ENCODE measurements at regions not wholly inside any gene's neighbourhood (a gene's known extent, or its start where the extent isn't known, plus 50 kb on each side); places are given as distances from the start of the nearest gene placed in this dataset.

GRCh38 chr1:73359001-73359400 lies 839.0 kb downstream of the LRRIQ3 start:
- Histone ChIP-seq H3K36me3 (ENCODE audit: low read length) (no peaks in the 10 kb centered on the region), H2AFZ (ENCODE audit: low read depth, low read length, severe bottlenecking) (no peak overlapping the region), H3K27me3 (ENCODE audit: low read length) (no peaks in the 10 kb centered on the region), H3K9me3 (ENCODE audit: insufficient read depth, low read length) (no peaks in the 10 kb centered on the region), H3K4me2 (ENCODE audit: low read depth, low read length, poor library complexity, severe bottlenecking) (no peak overlapping the region), H3K9ac (ENCODE audit: low read length) (no peak overlapping the region), H4K20me1 (ENCODE audit: low read depth, low read length) (no peaks in the 10 kb centered on the region), H3F3A (ENCODE audit: insufficient read depth) (no peaks in the 10 kb centered on the region), H3K9me2 (replicated peaks; ENCODE audit: insufficient read depth, low read length) (no peaks in the 10 kb centered on the region), H3K4me3 (ENCODE audit: insufficient read depth, low read length, poor library complexity, severe bottlenecking) (no peak overlapping the region), H3K27ac (ENCODE audit: low read depth, low read length) (no peak overlapping the region), H3K79me2 (ENCODE audit: insufficient read depth, low read length) (no peaks in the 10 kb centered on the region)
- TF ChIP-seq CTCF (IDR thresholded peaks at IDR 0.05; ENCODE audit: insufficient read depth, low read length, poor library complexity, severe bottlenecking) (no peak), EZH2phosphoT487 (conservative IDR thresholded peaks at IDR 0.05; ENCODE audit: low read length) (no peak)

- no peaks in the 10 kb centered on the region for H3K9me2 ChIP-seq (replicated peaks; ENCODE audit: insufficient read depth, low read length)
- no peak overlapping the region for H2AFZ ChIP-seq (ENCODE audit: low read depth, low read length, severe bottlenecking)
- no peak overlapping the region for H3K9ac ChIP-seq (ENCODE audit: low read length)
- H3K79me2 ChIP-seq (ENCODE audit: insufficient read depth, low read length) = no peaks in the 10 kb centered on the region
- H3K27me3 ChIP-seq (ENCODE audit: low read length) = no peaks in the 10 kb centered on the region
- H3K4me3 ChIP-seq (ENCODE audit: insufficient read depth, low read length, poor library complexity, severe bottlenecking) = no peak overlapping the region
- no peaks in the 10 kb centered on the region for H4K20me1 ChIP-seq (ENCODE audit: low read depth, low read length)
- no peaks in the 10 kb centered on the region for H3F3A ChIP-seq (ENCODE audit: insufficient read depth)
- H3K27ac ChIP-seq (ENCODE audit: low read depth, low read length) = no peak overlapping the region
- TF ChIP-seq CTCF (IDR thresholded peaks at IDR 0.05; ENCODE audit: insufficient read depth, low read length, poor library complexity, severe bottlenecking) (no peak), EZH2phosphoT487 (conservative IDR thresholded peaks at IDR 0.05; ENCODE audit: low read length) (no peak)
- H3K9me3 ChIP-seq (ENCODE audit: insufficient read depth, low read length) = no peaks in the 10 kb centered on the region
- no peak overlapping the region for H3K4me2 ChIP-seq (ENCODE audit: low read depth, low read length, poor library complexity, severe bottlenecking)
- no peaks in the 10 kb centered on the region for H3K36me3 ChIP-seq (ENCODE audit: low read length)
Measured at GRCh38 chr1:73356485-73356884, 841.5 kb downstream of the LRRIQ3 start.

DNA sequence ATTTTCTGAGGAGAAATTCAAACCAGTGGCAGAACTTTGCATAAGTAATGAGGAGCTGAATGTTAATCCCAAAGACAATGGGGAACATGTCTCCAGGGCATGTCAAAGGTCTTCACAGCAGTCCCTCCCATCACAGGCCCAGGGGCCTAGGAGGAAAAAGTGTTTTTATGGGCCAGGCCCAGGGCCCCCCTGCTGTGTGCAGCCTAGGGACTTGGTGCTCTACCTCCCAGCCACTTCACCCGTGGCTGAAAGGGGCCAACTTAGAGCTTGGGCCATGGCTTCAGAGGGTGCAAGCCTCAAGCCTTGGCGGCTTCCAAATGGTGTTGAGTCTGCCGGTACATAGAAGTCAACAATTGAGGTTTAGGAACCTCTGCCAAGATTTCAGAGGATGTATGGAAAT lies 854.0 kb downstream of the LRRIQ3 start:
- Histone ChIP-seq H3K9ac (ENCODE audit: low read length) (no peak overlapping the region), H3K4me2 (ENCODE audit: low read depth, low read length, poor library complexity, severe bottlenecking) (no peak overlapping the region), H3K9me3 (ENCODE audit: insufficient read depth, low read length) (no peaks in the 10 kb centered on the region), H3K4me3 (ENCODE audit: insufficient read depth, low read length, poor library complexity, severe bottlenecking) (no peak overlapping the region), H3K36me3 (ENCODE audit: low read length) (no peaks in the 10 kb centered on the region), H3K9me2 (replicated peaks; ENCODE audit: insufficient read depth, low read length) (no peaks in the 10 kb centered on the region), H4K20me1 (ENCODE audit: low read depth, low read length) (no peaks in the 10 kb centered on the region), H3F3A (ENCODE audit: insufficient read depth) (no peaks in the 10 kb centered on the region), H3K27ac (ENCODE audit: low read depth, low read length) (no peak overlapping the region), H3K79me2 (ENCODE audit: insufficient read depth, low read length) (no peaks in the 10 kb centered on the region), H3K27me3 (ENCODE audit: low read length) (no peaks in the 10 kb centered on the region), H2AFZ (ENCODE audit: low read depth, low read length, severe bottlenecking) (no peak overlapping the region)
- no peak for TF ChIP-seq CTCF (IDR thresholded peaks at IDR 0.05; ENCODE audit: insufficient read depth, low read length, poor library complexity, severe bottlenecking)
- TF ChIP-seq EZH2phosphoT487 (conservative IDR thresholded peaks at IDR 0.05; ENCODE audit: low read length) = no peak
